Right cardiac atrium (tissue), 5 donors: ENCODE measurements at regions not wholly inside any gene's neighbourhood (a gene's known extent, or its start where the extent isn't known, plus 50 kb on each side); places are given as distances from the start of the nearest gene placed in this dataset.

Source experiments
- ATAC-seq, 2 donors: fragments of 200-7000 bp; cut with Tn5 transposase; one replicate each; pipeline versions ENCODE4 v1.8.0 to v1.9.1; 2020; ENCODE audit warnings: moderate library complexity in 2 of 2, mild to moderate bottlenecking in 1 of 2
- DNase-seq, 3 donors: peaks; one replicate each; pipeline ENCODE4 v3.0.0-alpha.2; 2020
- H3K27ac ChIP-seq: one replicate; pipeline ENCODE4 v1.5.1; 2013; ENCODE audit warnings: mild to moderate bottlenecking, low read length, control low read depth, moderate library complexity
- H3K27me3 ChIP-seq: one replicate; pipeline ENCODE4 v1.6.1; 2013; ENCODE audit not compliant: control insufficient read depth, insufficient read depth
- H3K4me1 ChIP-seq: one replicate; pipeline ENCODE4 v1.6.1; 2013; ENCODE audit warnings: low read length; ENCODE audit not compliant: control insufficient read depth, insufficient read depth
- H3K4me3 ChIP-seq: one replicate; pipeline ENCODE4 v1.5.1; 2013; ENCODE audit warnings: low read length, control low read depth
- H3K9me3 ChIP-seq: one replicate; pipeline ENCODE4 v1.6.1; 2013; ENCODE audit warnings: low read length; ENCODE audit not compliant: control insufficient read depth
- WGBS: extraction: QIAGEN DNeasy Blood & Tissue Kit; methylation state at CpG from one replicate; pipeline ENCODE4 v1.1.7; 2013; 5-methylcytosine and 5-hydroxymethylcytosine counted together
- intact Hi-C, 4 donors: fragments of 100-400 bp; cut with DNase I; formaldehyde crosslinking; loops; one replicate each; pipeline versions ENCODE4 v1.11.0 to v1.14.0; 2022 to 2023
- donor health status: healthy with polysubstance abuse.
- donor health status: DM: no; HTN: yes; CAD: no.
- donor health status: DM: no; HTN: no; CAD: no.
- donor health status: DM: no; HTN: yes; CAD: no; lungs with severe emphysema.
- donor health status: DM: yes; HTN: yes; CAD: no.

- Histone ChIP-seq H3K4me1 (no peaks in the 10 kb centered on the region), H3K27me3 (no peaks in the 10 kb centered on the region), H3K9me3 (no peaks in the 10 kb centered on the region), H3K27ac (no peak overlapping the region), H3K4me3 (no peak overlapping the region)
- ATAC-seq (no peak), DNase-seq (no peak)
- intact Hi-C loops: no loop called here
- WGBS: 25% methylated on average over 1 of the region's 1 CpG
Observed at GRCh38 chrX:131356725-131357124, 67.6 kb upstream of the IGSF1 start.

GRCh38 chrX:131359611-131360010, 70.5 kb upstream of the IGSF1 start:
- H3K4me3 ChIP-seq: no peak overlapping the region
- DNase-seq (no peak), ATAC-seq (no peak)
- no peaks in the 10 kb centered on the region for H3K4me1 ChIP-seq
- intact Hi-C loops: no loop called here
- H3K9me3 ChIP-seq: no peaks in the 10 kb centered on the region
- no peak overlapping the region for H3K27ac ChIP-seq
- 20% methylated on average over 2 of the region's 2 CpGs for whole genome bisulfite sequencing
- H3K27me3 ChIP-seq: no peaks in the 10 kb centered on the region

- intact Hi-C loops: no loop called here
- H3K4me3 ChIP-seq: no peak overlapping the region
- 50% methylated on average over 3 of the region's 3 CpGs for WGBS
- H3K4me1 ChIP-seq: no peaks in the 10 kb centered on the region
- DNase-seq: no peak
- no peaks in the 10 kb centered on the region for H3K27me3 ChIP-seq
- ATAC-seq: no peak
- H3K9me3 ChIP-seq: no peaks in the 10 kb centered on the region
- H3K27ac ChIP-seq: no peak overlapping the region
Observed at GRCh38 chrX:131365766-131366165, 76.7 kb upstream of the IGSF1 start.

GRCh38 chrX:131366407-131366806, 77.3 kb upstream of the IGSF1 start:
- no peak for ATAC-seq
- WGBS: 22% methylated on average over 6 of the region's 6 CpGs
- Histone ChIP-seq H3K27ac (no peak overlapping the region), H3K4me3 (no peak overlapping the region), H3K27me3 (no peaks in the 10 kb centered on the region), H3K4me1 (no peaks in the 10 kb centered on the region), H3K9me3 (no peaks in the 10 kb centered on the region)
- DNase-seq: no peak
- intact Hi-C loops: no loop called here

GRCh38 chrX:131388293-131388692, 99.2 kb upstream of the IGSF1 start:
- H3K9me3 ChIP-seq: no peaks in the 10 kb centered on the region
- intact Hi-C loops: no loop called here
- no peak overlapping the region for H3K27ac ChIP-seq
- no peak overlapping the region for H3K4me3 ChIP-seq
- H3K27me3 ChIP-seq: no peaks in the 10 kb centered on the region
- no peak for ATAC-seq
- 88% methylated on average over 4 of the region's 4 CpGs for WGBS
- no peaks in the 10 kb centered on the region for H3K4me1 ChIP-seq
- DNase-seq: no peak

GRCh38 chrX:131392666-131393065, 103.6 kb upstream of the IGSF1 start:
- H3K27ac ChIP-seq: no peak overlapping the region
- no peak overlapping the region for H3K4me3 ChIP-seq
- H3K4me1 ChIP-seq: no peaks in the 10 kb centered on the region
- no peak for DNase-seq
- no peaks in the 10 kb centered on the region for H3K9me3 ChIP-seq
- 65% methylated on average over 3 of the region's 3 CpGs for WGBS
- intact Hi-C loops: no loop called here
- H3K27me3 ChIP-seq: no peaks in the 10 kb centered on the region
- no peak for ATAC-seq

GRCh38 chrX:131393426-131393825, 104.3 kb upstream of the IGSF1 start:
- intact Hi-C loops: no loop called here
- no peak overlapping the region for H3K4me3 ChIP-seq
- no peaks in the 10 kb centered on the region for H3K9me3 ChIP-seq
- H3K4me1 ChIP-seq: no peaks in the 10 kb centered on the region
- DNase-seq: no peak
- H3K27me3 ChIP-seq: no peaks in the 10 kb centered on the region
- 87% methylated on average over 5 of the region's 5 CpGs for WGBS
- H3K27ac ChIP-seq: no peak overlapping the region
- no peak for ATAC-seq

- WGBS: 54% methylated on average over 2 of the region's 2 CpGs
- Histone ChIP-seq H3K27ac (no peak overlapping the region), H3K27me3 (no peaks in the 10 kb centered on the region), H3K4me1 (no peaks in the 10 kb centered on the region), H3K4me3 (no peak overlapping the region), H3K9me3 (no peaks in the 10 kb centered on the region)
- DNase-seq (no peak), ATAC-seq (no peak)
- intact Hi-C loops: no loop called here
Observed at GRCh38 chrX:131394384-131394783, 105.3 kb upstream of the IGSF1 start.

GRCh38 chrX:131397891-131398290, 108.8 kb upstream of the IGSF1 start:
- H3K9me3 ChIP-seq: no peaks in the 10 kb centered on the region
- H3K27ac ChIP-seq: no peak overlapping the region
- H3K27me3 ChIP-seq: no peaks in the 10 kb centered on the region

GRCh38 chrX:131399678-131400428, 110.7 kb upstream of the IGSF1 start:
- Histone ChIP-seq H3K27ac (no peak overlapping the region), H3K4me1 (no peaks in the 10 kb centered on the region), H3K4me3 (no peak overlapping the region), H3K9me3 (no peaks in the 10 kb centered on the region), H3K27me3 (no peaks in the 10 kb centered on the region)
- intact Hi-C loops: no loop called here
- no peak for ATAC-seq
- WGBS: 75% methylated on average over 7 of the region's 7 CpGs
- peak in 1 of 3 donors; percentile 7 for DNase-seq

More at GRCh38 chrX:131397891-131398290, 108.8 kb upstream of the IGSF1 start:
- DNase-seq (no peak), ATAC-seq (no peak)
- H3K4me3 ChIP-seq: no peak overlapping the region
- intact Hi-C loops: no loop called here
- no peaks in the 10 kb centered on the region for H3K4me1 ChIP-seq
- WGBS: 88% methylated on average over 5 of the region's 5 CpGs

- Histone ChIP-seq H3K27me3 (no peaks in the 10 kb centered on the region), H3K4me3 (no peak overlapping the region), H3K27ac (no peak overlapping the region), H3K9me3 (no peaks in the 10 kb centered on the region), H3K4me1 (no peaks in the 10 kb centered on the region)
- 83% methylated on average over 5 of the region's 5 CpGs for WGBS
- DNase-seq: no peak
- no peak for ATAC-seq
- intact Hi-C loops: no loop called here
Observed at GRCh38 chrX:131402124-131402811, 113.2 kb upstream of the IGSF1 start.
